ENCODE measurements at regions not wholly inside any gene's neighbourhood (a gene's known extent, or its start where the extent isn't known, plus 50 kb on each side); places are given as distances from the start of the nearest gene placed in this dataset.

DNA sequence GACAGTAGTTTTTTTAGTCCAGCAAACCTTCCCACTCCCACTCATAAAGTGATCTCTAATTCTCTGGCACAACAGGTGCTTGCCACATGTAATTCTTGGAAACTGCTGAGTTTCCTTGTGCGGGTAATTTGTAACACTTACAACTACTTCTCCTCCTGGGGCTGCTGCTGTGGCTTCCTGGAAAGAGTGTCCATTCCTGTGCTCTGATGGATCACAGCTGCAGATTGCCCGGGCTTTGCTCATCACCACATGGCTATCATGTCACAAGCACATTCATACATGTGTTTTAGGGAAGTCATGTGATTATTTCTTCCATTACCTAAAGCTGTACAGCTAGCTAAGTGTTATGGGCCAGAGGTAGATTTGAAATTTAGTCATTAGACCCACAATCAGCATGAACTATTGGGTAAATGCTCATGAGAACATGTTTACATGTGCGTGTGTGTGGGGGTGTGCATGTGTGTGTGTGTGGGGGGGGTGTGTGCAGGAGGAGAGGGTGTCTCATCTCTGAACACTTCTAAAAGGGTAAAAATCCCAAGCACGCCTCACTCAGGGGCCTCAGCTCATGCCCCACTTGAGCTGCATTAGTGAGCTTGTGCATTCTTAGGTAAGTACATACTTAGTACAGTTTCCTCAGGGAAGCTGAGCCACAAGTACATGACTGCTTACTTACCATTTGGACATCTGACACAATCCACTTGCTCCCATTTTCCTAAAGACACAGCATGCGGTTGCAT, 118.1 kb upstream of the CCDC112 start:
- TF ChIP-seq CTCF (IDR thresholded peaks at IDR 0.05) = no peak
- no peak for TF ChIP-seq POLR2A (IDR thresholded peaks at IDR 0.05)
